Pulmonary artery endothelial cell (primary cell): ENCODE measurements at regions not wholly inside any gene's neighbourhood (a gene's known extent, or its start where the extent isn't known, plus 50 kb on each side); places are given as distances from the start of the nearest gene placed in this dataset.
"Not testable (repeated sequence)": the region's sequence is repeated elsewhere in the genome, so short reads cannot be mapped to it uniquely, and the experiment has no call there.

Source experiments
- DNase-seq: peaks from one replicate; pipeline ENCODE4 v3.0.0-alpha.2; 2011; ENCODE audit warnings: low read depth, low spot score

DNA sequence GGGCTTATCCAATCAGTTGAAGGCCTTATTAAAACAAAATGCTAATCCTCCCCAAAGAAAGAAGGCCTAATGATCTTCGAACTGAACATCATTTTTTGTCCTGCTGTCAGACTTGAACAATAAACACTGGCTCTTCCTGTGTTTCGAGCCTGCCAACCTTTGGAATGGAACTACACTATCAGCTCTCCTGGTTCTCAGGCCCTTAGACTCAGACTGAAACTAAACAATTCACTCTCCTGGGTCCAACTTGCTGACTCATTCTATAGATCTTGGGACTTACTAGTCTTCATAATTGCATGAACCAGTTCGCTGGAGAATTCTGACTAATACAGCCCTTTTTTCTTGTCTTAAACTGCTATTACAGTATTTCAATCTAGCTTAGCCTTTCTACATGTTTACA is 235.2 kb downstream of the LNPK start:
- no peak for DNase-seq

- no peak for DNase-seq
Measured at GRCh38 chr2:175755656-175756386, 246.2 kb downstream of the LNPK start.

DNA sequence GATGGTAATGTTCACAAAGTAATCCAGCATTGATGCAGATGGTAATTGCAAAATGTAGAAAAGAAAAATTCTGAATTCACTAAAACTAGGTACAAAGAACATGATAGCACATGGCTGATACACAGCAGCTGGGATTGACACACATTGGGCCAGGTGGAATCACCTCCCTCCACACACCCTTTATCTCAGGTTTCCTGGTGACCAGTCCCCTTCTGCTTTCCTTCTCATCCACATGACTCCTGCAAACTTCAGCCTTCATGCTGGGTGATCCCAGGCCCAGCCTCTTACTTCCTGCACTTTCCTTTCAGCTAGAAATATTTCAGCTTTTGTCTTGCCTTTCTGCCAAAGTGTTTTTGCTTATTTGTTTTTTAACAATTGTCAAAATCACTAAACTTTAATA is 246.9 kb downstream of the LNPK start:
- DNase-seq: no peak

GRCh38 chr2:175750195-175750594 is 251.9 kb downstream of the LNPK start:
- no peak for DNase-seq

GRCh38 chr2:175745911-175746310 is 256.2 kb downstream of the LNPK start:
- no peak for DNase-seq

DNA sequence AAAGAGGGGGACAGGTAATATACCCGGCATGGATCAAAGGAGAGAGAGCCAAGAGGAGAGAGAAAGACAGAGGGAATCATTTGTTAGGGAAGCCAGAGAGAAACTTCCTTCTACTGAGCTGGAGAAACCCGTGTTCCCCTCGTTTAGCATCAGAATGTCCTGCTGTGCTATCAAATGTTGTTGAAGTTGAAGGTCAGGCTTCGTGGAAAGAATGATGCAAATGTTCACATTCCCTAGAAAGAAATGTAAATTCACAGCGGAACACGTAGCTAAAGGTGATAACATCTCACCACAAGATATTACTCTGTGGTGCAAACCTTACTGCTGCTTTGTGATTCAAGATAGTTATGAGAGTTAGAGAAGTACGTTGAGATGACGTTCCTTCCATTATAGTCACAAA is 258.1 kb downstream of the LNPK start:
- no peak for DNase-seq

GRCh38 chr2:175743011-175743410 is 259.1 kb downstream of the LNPK start:
- DNase-seq: no peak

DNA sequence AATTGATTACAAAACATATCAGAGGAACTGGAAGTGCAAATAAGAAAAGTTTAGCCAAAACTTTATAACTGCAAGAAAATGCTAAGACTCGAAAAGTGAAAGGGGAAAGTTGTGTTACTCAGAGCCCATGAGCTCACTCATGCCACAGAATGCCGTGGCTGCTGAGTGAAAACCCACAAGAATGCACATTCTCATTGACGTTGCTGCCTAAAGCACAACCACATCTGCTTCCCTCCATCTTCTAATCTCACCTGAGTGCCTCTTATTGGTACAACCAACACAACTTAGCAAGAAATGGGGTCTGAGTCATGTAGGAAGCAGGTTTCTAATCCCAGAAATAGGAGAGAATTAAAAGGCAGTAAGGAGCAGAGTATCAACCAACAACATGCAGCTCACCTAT is 259.7 kb downstream of the LNPK start:
- no peak for DNase-seq

GRCh38 chr2:175741164-175741563 is 260.9 kb downstream of the LNPK start:
- DNase-seq: no peak

- no peak for DNase-seq
Measured at GRCh38 chr2:175737722-175738361, 264.2 kb downstream of the LNPK start.

DNA sequence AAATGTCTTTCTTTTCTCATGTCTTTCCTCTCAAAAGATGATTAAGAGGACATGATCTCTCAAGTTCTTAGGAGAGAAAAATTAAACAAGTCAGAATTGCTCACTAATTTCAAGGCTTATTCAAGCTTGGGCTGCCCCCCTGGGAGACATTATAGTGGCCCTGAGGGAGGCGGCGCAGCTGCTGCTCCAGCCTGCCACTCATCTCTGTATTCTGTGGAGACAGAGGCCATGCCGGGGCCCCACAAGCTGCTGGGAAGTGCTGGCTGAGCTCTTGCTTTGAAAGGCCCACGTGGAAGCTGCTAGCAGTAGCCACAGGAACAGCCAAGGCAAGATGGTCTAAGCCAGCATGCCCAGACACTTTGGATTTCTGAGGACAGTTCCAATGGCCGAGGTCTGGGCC is 267.4 kb downstream of the LNPK start:
- DNase-seq: no peak

DNA sequence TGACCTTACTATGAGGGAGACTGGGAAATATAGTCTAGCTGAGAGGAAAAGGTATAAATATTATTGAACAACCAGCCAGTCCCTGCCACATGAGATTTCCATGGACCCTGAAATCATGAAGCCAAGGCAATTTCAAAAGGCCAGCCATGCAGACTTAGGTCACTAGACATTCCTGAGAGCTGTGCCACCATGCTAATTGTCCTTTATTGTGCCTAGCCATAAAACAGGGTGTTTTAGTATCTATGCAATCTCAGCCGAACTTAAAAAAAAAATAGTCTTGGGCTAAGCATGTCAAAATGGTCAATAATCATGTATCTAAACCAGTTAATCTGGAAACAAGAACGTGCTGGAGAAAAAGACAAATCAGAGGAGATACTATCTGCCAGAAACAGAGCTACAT is 269.5 kb downstream of the LNPK start:
- DNase-seq: no peak

DNA sequence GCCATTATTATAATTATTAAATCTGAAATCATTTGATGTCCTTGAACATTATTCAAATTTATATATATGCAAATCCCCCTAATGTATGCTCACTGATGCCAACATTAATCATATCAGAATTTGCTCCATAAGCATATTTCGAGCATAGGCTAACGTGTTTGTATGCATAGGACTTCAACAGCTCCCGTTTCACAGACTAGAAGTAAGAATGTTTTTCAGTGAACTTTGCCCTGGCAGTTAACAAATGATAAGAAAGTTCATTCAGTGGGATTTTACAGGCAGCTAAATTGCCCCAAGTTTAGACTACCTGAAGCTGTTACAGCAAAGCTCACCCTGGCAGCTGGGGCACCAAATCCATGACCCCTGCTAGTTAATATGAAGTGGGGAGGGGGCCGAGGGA is 272.0 kb downstream of the LNPK start:
- DNase-seq: no peak

DNA sequence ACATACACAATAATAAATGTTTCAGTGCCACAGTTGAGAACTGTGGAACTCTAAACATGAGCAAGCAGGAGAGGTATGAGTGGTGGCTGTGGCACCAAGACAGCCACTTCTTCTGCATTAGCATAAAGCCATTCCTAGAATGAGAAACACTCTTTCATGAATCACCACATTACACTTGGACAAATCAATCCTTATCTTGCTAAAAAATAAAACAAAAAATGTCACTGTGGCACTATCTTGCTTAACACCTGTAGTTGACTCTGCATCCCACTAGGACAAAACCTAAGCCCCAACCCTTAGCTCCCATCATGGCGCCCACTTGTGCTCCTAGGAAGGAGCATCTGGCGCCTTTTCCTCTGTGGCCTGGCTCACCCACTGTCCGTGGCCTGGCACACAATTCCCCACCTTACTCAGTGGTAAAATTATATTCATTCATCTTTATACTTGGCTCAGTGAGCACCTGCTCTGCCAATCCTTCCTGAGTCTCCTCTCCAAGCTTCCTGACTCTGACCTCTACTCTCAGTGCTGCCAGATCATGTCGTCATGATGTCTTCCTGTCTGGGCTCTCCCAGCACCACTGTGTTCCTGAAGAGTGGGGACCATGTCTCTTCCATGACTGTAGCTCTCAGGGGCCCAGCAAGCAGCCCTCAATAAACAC is 272.9 kb downstream of the LNPK start:
- DNase-seq: no peak

DNA sequence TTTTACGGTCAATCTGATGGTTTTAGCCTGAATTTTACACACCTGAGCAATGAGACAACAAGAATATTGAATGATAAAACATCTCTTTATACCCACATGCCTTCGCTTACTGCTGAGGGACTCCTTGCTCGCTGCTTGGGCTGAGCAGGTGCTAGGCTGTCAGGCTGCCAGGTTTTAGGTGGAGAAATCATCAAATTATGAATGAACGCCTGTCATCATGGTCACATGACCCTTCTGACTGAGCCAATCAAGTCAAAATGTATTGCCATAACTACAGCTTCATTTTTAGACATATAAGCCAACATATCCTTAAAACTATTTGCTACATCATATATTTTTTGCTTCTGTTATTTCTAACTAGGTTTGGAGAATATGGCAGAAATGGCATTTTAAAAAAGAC is 274.0 kb downstream of the LNPK start:
- no peak for DNase-seq

DNA sequence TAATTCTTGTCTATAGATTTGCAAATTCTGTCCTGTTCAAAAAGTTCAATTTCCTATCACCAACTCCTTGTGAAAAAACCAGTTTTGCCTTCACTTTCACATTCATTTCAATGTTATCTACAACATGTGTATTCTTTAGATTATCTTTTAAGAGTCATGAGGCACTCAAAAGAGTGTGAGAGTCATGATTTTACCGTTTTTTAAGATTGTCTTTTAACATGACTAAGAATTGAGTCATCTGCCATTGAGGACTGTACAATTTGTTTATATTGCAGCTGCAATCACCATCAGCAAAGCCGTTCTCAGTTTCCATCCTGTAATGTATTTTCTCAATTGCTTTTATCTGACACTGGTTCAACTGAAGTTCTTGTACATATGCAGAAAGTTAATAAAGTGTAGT is 275.8 kb downstream of the LNPK start:
- DNase-seq: no peak

GRCh38 chr2:175709248-175709647 is 292.8 kb downstream of the LNPK start:
- DNase-seq: no peak

DNA sequence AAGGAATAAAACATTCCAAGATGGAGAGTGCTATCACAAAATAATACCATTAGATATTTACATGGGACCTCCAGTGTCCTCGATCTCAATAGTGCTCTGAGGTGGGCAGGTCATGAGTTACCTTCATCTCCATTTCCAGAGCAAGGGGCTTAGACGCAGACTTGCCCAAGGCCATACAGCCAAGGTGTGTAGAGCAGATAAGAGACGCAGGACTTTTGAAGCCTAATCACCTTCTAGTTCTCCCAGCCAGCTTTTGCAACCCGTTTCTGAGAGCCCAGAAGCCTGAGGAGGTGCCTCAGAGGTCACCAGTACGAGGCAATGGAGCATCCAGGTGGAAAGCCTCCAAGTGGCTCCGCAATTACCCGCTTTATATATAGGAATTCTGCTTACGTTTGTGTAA is 294.7 kb downstream of the LNPK start:
- DNase-seq: no peak

GRCh38 chr2:175704568-175704967 is 297.5 kb downstream of the LNPK start:
- not testable (repeated sequence) for DNase-seq

GRCh38 chr2:175698061-175698460 is 304.0 kb downstream of the LNPK start:
- no peak for DNase-seq

- peak; percentile 27 for DNase-seq
Measured at GRCh38 chr2:175690113-175690837, 311.8 kb downstream of the LNPK start.

DNA sequence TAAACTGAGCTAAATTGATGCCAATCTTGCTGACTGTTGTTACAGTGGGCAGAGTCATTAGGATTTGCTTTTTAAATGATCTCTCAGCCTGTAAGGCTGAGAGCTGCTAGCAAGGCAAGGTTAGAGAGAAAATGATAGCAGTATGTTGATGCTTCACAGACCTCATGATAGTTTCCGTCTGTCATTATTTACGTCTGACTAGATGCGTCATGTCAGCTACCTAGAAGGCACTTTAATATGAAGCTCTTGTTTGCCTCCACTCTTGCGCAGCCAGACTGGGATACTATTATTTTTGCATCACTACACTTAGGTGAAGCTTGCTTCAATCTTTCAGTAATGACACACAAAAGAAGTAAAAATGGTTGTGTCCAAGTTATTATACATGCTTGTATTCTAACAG is 313.8 kb downstream of the LNPK start:
- DNase-seq: no peak
